Activated CD8-positive, alpha-beta T cell treated with anti-CD3 and anti-CD28 coated beads for 36 hours (primary cell): ENCODE measurements at regions not wholly inside any gene's neighbourhood (a gene's known extent, or its start where the extent isn't known, plus 50 kb on each side); places are given as distances from the start of the nearest gene placed in this dataset.

Experiments used
- ATAC-seq: fragments of 200-7000 bp; cut with Tn5 transposase; one replicate; pipeline ENCODE4 v1.10.0; 2021; ENCODE audit warnings: mild to moderate bottlenecking, moderate library complexity
- CTCF ChIA-PET: fragments of 350-600 bp; sonication (Branson Sonifier 250); formaldehyde crosslinking; loops from one replicate; lab custom pipeline; 2021; ENCODE audit warnings: antibody characterized with exemption; lab: Charles Lee
- POLR2A ChIA-PET: fragments of 350-600 bp; sonication (Branson Sonifier 250); formaldehyde crosslinking; loops from one replicate; lab custom pipeline; 2021; ENCODE audit warnings: antibody characterized with exemption; lab: Charles Lee
- DNase-seq: peaks from one replicate; pipeline ENCODE4 v3.0.0-alpha.2; 2020
- H3K27ac Mint-ChIP-seq: one replicate; pipeline ENCODE4 v1.8.0; 2021; ENCODE audit warnings: mild to moderate bottlenecking, mixed read lengths
- H3K27me3 Mint-ChIP-seq: one replicate; pipeline ENCODE4 v1.8.0; 2021; ENCODE audit warnings: mixed read lengths
- H3K36me3 Mint-ChIP-seq: one replicate; pipeline ENCODE4 v1.8.0; 2021; ENCODE audit warnings: low read depth, mixed read lengths
- H3K4me1 Mint-ChIP-seq: one replicate; pipeline ENCODE4 v1.8.0; 2021; ENCODE audit warnings: low read depth, mixed read lengths
- H3K4me3 Mint-ChIP-seq: one replicate; pipeline ENCODE4 v1.8.0; 2021; ENCODE audit warnings: mild to moderate bottlenecking, moderate library complexity, mixed read lengths
- H3K9me3 Mint-ChIP-seq: one replicate; pipeline ENCODE4 v1.8.0; 2021; ENCODE audit warnings: mixed read lengths
- intact Hi-C: fragments of 100-400 bp; cut with micrococcal nuclease; formaldehyde crosslinking; loops from one replicate; pipeline ENCODE4 v1.10.0; 2022
- TF ChIP-seq, protein P1 (sequence below): fragments of 200-600 bp; IDR thresholded peaks from one replicate; pipeline ENCODE4 v1.8.0; 2022; ENCODE audit warnings: antibody characterized with exemption, mild to moderate bottlenecking

DNA sequence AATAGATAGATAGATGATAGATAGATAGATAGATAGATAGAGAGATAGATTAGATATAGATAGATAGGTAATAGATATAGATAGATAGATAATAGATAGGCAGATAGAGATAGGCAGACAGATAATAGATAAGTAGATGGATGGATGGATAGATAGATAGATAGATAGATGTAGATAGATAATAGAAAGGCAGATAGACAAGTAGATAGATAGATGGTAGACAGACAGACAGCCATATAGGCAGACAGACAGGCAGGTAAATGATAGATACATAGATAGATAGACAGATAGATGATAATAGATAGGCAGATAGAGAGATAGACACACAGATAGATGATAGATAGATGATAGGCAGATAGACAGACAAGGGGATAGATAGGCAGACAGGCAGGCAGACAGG, 191.4 kb upstream of the TNRC6C start:
- Mint-ChIP-seq H3K9me3 (no peaks in the 10 kb centered on the region), H3K27ac (no peak overlapping the region), H3K27me3 (no peaks in the 10 kb centered on the region), H3K4me1 (peaks cover under 1% of the 10 kb centered on the region), H3K36me3 (no peaks in the 10 kb centered on the region), H3K4me3 (no peak overlapping the region)
- no peak for DNase-seq
- ChIA-PET CTCF (no interaction called here), POLR2A (interaction anchor here (0.9 kb wide), 1 partner anchor 14 kb away, joined by 4 read pairs; no protein-coding TSS in a partner anchor)
- intact Hi-C loops = loop anchor here (10.0 kb wide), 1 partner anchor 222 kb away; no protein-coding TSS in a partner anchor
- no peak for ATAC-seq
- TF ChIP-seq, protein P1, sequence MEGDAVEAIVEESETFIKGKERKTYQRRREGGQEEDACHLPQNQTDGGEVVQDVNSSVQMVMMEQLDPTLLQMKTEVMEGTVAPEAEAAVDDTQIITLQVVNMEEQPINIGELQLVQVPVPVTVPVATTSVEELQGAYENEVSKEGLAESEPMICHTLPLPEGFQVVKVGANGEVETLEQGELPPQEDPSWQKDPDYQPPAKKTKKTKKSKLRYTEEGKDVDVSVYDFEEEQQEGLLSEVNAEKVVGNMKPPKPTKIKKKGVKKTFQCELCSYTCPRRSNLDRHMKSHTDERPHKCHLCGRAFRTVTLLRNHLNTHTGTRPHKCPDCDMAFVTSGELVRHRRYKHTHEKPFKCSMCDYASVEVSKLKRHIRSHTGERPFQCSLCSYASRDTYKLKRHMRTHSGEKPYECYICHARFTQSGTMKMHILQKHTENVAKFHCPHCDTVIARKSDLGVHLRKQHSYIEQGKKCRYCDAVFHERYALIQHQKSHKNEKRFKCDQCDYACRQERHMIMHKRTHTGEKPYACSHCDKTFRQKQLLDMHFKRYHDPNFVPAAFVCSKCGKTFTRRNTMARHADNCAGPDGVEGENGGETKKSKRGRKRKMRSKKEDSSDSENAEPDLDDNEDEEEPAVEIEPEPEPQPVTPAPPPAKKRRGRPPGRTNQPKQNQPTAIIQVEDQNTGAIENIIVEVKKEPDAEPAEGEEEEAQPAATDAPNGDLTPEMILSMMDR = no peak

DNA sequence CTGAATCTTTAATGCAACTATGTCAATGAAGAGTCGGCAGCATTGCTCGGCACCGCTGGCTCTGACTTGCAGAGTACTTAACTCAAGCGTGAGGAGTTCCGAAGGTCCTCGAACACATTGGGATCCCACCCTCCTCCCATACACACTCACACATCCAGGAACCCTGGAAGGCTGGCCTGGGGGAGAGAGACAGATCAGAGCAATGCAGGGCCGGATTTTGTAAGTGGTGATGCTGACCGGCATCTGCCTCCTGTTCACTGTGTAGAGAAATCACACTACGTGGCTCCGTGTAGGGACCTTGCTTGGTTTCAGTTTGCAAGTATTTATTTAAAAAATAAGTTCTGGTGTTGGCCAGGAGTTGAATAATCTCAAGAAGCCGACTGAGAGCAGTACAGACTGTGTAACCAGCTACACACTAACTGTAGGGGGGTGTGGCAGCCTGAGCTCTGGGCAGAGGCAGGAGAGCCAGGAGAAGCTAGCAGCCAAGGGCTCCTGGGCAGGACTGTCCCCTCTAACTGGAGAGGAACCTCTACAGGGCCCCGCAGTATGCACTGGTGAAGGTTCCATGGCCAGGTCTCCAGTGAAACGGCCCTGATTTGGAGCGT, 190.2 kb upstream of the TNRC6C start:
- H3K27me3 Mint-ChIP-seq = no peaks in the 10 kb centered on the region
- intact Hi-C loops = loop anchor here (10.0 kb wide), 1 partner anchor 224 kb away; no protein-coding TSS in a partner anchor
- TF ChIP-seq, protein P1 = no peak
- H3K9me3 Mint-ChIP-seq = no peaks in the 10 kb centered on the region
- ChIA-PET POLR2A (no interaction called here), CTCF (interaction anchor here (1.3 to 1.8 kb wide), 2 partner anchors 245 to 251 kb away, joined by 6 to 9 read pairs; no protein-coding TSS in a partner anchor)
- no peak for DNase-seq
- H3K4me3 Mint-ChIP-seq = no peak overlapping the region
- ATAC-seq = no peak
- H3K27ac Mint-ChIP-seq = no peak overlapping the region
- H3K36me3 Mint-ChIP-seq = no peaks in the 10 kb centered on the region
- H3K4me1 Mint-ChIP-seq = peaks cover 11% of the 10 kb centered on the region

DNA sequence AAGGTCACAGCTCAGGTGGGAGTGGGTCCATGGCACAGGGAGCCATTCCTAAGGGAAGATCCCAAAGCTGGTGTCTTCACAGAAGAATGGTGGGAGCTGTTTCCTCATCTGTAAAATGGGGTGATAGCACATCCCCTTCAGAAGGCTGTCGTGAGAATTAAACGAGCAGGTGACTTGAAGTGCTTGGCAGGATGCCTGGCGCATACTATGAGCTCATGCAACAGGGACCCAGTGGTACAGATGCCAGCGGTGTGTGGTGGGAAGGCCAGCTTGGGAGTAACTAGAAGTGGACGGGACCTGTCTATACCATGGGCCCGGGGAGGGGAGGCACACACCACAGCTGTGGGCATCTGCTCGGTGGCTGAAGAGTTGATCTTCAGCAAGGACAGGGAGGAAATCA, 189.3 kb upstream of the TNRC6C start:
- ChIA-PET CTCF (interaction anchor here (1.3 to 1.8 kb wide), 2 partner anchors 244 to 250 kb away, joined by 6 to 9 read pairs; no protein-coding TSS in a partner anchor), POLR2A (no interaction called here)
- Mint-ChIP-seq H3K4me3 (no peak overlapping the region), H3K4me1 (peaks cover 12% of the 10 kb centered on the region), H3K27ac (no peak overlapping the region), H3K27me3 (no peaks in the 10 kb centered on the region), H3K9me3 (no peaks in the 10 kb centered on the region), H3K36me3 (no peaks in the 10 kb centered on the region)
- ATAC-seq = no peak
- TF ChIP-seq, protein P1 = no peak
- intact Hi-C loops = loop anchor here (10.0 kb wide), 1 partner anchor 224 kb away; no protein-coding TSS in a partner anchor
- no peak for DNase-seq

DNA sequence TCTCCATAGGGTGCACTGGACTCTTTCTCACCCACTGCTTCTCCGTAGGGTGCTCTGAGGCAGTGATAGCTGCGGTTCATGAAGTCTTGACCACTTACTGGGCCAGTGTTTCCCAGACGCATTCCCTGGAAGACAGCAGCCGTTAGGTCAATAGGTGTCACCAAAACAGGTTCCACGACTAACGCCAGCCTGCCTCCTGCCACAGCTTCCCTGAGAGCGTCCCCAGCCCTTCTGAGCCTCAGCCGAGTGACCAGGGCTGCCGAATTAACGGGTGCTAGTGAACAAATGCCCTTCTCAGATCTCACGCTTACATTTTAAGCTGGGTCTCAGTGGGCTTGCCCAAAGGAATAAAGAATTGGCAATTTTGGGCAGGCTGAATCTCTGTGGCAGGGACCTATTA, 188.7 kb upstream of the TNRC6C start:
- Mint-ChIP-seq H3K9me3 (no peaks in the 10 kb centered on the region), H3K27ac (no peak overlapping the region), H3K4me1 (peaks cover 12% of the 10 kb centered on the region), H3K36me3 (no peaks in the 10 kb centered on the region), H3K4me3 (no peak overlapping the region), H3K27me3 (no peaks in the 10 kb centered on the region)
- ATAC-seq = no peak
- DNase-seq = no peak
- intact Hi-C loops = loop anchor here (5.0 to 10.0 kb wide), 3 partner anchors 115 to 243 kb away; no protein-coding TSS in a partner anchor
- TF ChIP-seq, protein P1 = no peak
- ChIA-PET POLR2A (interaction anchor here (0.9 kb wide), 1 partner anchor 189 kb away, joined by 4 read pairs; the partner anchor contains the start of gene TNRC6C), CTCF (interaction anchor here (1.3 to 1.8 kb wide), 2 partner anchors 244 to 250 kb away, joined by 6 to 9 read pairs; no protein-coding TSS in a partner anchor)
